Activated naive CD8-positive, alpha-beta T cell (primary cell): ENCODE measurements at regions not wholly inside any gene's neighbourhood (a gene's known extent, or its start where the extent isn't known, plus 50 kb on each side); places are given as distances from the start of the nearest gene placed in this dataset.
"Not testable (repeated sequence)": the region's sequence is repeated elsewhere in the genome, so short reads cannot be mapped to it uniquely, and the experiment has no call there.

Experiments
- H3K27ac Mint-ChIP-seq: one replicate; pipeline ENCODE4 v1.8.0; 2021; ENCODE audit warnings: mixed read lengths
- H3K27me3 Mint-ChIP-seq: one replicate; pipeline ENCODE4 v1.8.0; 2021; ENCODE audit warnings: mixed read lengths
- H3K36me3 Mint-ChIP-seq: one replicate; pipeline ENCODE4 v1.8.0; 2021; ENCODE audit warnings: mixed read lengths
- H3K4me1 Mint-ChIP-seq: one replicate; pipeline ENCODE4 v1.8.0; 2021; ENCODE audit warnings: low read depth, mixed read lengths
- H3K4me3 Mint-ChIP-seq: one replicate; pipeline ENCODE4 v1.8.0; 2021; ENCODE audit warnings: mild to moderate bottlenecking, mixed read lengths
- H3K9me3 Mint-ChIP-seq: one replicate; pipeline ENCODE4 v1.8.0; 2021; ENCODE audit warnings: low read depth, mixed read lengths

- Mint-ChIP-seq H3K9me3 (peaks cover 11% of the 10 kb centered on the region), H3K27ac (no peak overlapping the region), H3K27me3 (no peaks in the 10 kb centered on the region), H3K4me1 (no peaks in the 10 kb centered on the region), H3K4me3 (no peak overlapping the region), H3K36me3 (no peaks in the 10 kb centered on the region)
Observed at GRCh38 chr7:8809320-8809719, 375.9 kb downstream of the NXPH1 start.

DNA sequence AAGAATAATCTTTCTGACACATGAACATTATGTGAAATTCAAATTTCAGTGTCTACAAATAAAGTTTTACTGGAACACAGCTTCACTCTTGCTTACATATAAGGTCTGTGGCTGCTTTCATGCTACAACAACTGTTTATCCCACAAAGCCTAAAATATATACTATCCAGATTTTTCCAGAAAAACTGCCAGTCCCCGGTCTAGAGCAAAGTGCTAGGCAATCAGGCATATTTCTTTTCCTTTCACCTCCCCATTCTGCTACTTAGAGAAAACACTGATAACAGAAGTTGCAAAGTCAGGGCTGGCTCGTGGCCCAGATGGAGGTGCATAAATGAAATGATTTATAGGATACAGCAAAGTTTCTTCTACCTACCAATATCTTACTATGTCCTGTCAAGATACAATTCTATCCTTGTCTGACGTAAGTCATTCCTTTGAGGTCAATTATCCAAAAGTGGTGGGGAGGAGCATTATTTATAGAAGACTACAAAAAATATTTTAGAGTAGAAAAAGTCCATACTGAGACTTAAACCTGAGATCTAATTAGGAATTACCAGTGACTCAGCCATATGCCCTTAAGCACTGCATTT is 384.1 kb downstream of the NXPH1 start:
- no peak overlapping the region for H3K4me3 Mint-ChIP-seq
- H3K4me1 Mint-ChIP-seq = no peaks in the 10 kb centered on the region
- no peak overlapping the region for H3K27ac Mint-ChIP-seq
- H3K27me3 Mint-ChIP-seq = no peaks in the 10 kb centered on the region
- H3K36me3 Mint-ChIP-seq = no peaks in the 10 kb centered on the region
- peaks cover 4% of the 10 kb centered on the region for H3K9me3 Mint-ChIP-seq

- Mint-ChIP-seq H3K36me3 (no peaks in the 10 kb centered on the region), H3K4me3 (no peak overlapping the region), H3K9me3 (peaks cover 9% of the 10 kb centered on the region), H3K27ac (no peak overlapping the region), H3K27me3 (no peaks in the 10 kb centered on the region), H3K4me1 (no peaks in the 10 kb centered on the region)
Observed at GRCh38 chr7:8818406-8818805, 385.0 kb downstream of the NXPH1 start.

DNA sequence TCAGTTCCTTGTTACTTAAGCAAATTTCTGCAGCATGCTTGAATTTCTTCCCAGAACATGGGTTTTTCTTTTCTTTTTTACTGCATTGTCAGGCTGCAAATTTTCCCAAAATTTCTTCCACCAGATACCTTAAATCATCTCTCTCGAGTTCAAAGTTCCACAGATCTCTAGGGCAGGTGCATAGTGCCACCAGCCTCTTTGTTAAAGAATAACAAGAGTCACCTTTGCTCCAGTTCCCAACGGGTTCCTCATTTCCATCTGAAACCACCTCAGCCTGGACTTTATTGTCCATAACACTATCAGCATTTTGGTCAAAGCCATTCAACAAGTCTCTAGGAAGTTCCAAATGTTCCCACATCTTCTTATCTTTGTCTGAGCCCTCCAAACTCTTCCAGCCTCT is 389.2 kb downstream of the NXPH1 start:
- H3K9me3 Mint-ChIP-seq = peaks cover 9% of the 10 kb centered on the region
- H3K27ac Mint-ChIP-seq = no peak overlapping the region
- H3K36me3 Mint-ChIP-seq = no peaks in the 10 kb centered on the region
- H3K27me3 Mint-ChIP-seq = no peaks in the 10 kb centered on the region
- H3K4me3 Mint-ChIP-seq = no peak overlapping the region
- H3K4me1 Mint-ChIP-seq = no peaks in the 10 kb centered on the region

DNA sequence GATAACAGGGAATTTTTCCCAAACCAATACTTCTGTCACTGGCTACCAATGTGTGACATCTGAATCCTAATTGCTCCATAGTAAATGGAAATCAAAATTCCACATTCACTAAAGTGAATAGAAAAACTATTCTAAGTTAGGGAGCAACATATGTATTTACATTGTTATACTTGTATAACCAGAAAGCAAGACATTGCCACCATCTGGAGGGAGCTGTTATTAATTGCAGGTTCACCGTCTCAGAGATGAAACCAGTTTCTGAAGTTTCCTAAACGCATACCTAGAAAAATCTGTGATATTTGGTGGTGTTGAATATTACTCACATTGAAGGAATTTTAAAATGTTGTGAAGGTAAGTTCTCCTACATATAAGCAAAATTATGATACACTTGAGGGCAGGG is 390.1 kb downstream of the NXPH1 start:
- Mint-ChIP-seq H3K27ac (no peak overlapping the region), H3K27me3 (no peaks in the 10 kb centered on the region), H3K9me3 (peaks cover 14% of the 10 kb centered on the region), H3K36me3 (no peaks in the 10 kb centered on the region), H3K4me1 (no peaks in the 10 kb centered on the region), H3K4me3 (no peak overlapping the region)

GRCh38 chr7:8827329-8827728 is 393.9 kb downstream of the NXPH1 start:
- H3K27me3 Mint-ChIP-seq = no peaks in the 10 kb centered on the region
- H3K36me3 Mint-ChIP-seq = no peaks in the 10 kb centered on the region
- no peaks in the 10 kb centered on the region for H3K4me1 Mint-ChIP-seq
- H3K9me3 Mint-ChIP-seq = peaks cover 10% of the 10 kb centered on the region
- H3K27ac Mint-ChIP-seq = no peak overlapping the region
- H3K4me3 Mint-ChIP-seq = no peak overlapping the region

DNA sequence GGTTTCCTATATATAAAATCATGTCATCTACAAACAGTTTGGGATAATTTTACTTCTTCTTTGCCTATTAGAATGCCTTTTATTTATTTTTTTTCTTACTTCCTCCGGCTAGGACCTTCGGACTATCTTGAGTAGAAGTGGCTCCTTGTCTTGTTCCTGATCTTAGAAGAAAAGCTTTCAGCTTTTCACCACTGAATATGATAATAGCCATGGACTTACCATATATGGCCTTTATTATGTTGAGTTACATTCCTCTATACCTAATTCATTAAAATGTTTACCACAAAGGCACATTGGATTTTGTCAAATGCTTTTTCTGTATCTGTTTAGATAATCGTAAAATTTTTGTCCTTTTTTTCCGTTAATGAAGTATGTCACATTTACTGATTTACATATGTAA is 395.7 kb downstream of the NXPH1 start:
- Mint-ChIP-seq H3K4me1 (no peaks in the 10 kb centered on the region), H3K36me3 (no peaks in the 10 kb centered on the region), H3K4me3 (no peak overlapping the region), H3K27ac (no peak overlapping the region), H3K27me3 (no peaks in the 10 kb centered on the region), H3K9me3 (peaks cover 4% of the 10 kb centered on the region)

DNA sequence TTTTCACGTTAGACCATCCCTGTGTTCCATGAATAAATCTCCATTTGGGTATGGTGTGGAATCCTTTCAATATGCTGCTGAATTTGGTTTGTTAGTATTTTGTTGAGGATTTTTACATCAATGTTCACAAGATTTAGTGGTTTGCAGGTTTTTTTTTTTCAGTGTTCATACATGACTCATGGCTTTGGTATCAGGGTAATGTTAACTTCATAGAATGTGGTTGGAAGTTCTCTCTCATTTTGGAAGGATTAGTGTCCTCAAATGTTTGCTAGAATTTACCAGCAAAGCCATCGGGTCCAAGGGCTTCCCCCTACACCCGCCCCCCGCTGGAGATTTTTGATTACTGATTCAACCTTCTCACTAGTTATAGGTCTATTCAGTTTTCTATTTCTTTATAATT is 398.0 kb downstream of the NXPH1 start:
- Mint-ChIP-seq H3K9me3 (peaks cover 4% of the 10 kb centered on the region), H3K4me3 (no peak overlapping the region), H3K27ac (no peak overlapping the region), H3K27me3 (no peaks in the 10 kb centered on the region), H3K36me3 (no peaks in the 10 kb centered on the region), H3K4me1 (no peaks in the 10 kb centered on the region)

DNA sequence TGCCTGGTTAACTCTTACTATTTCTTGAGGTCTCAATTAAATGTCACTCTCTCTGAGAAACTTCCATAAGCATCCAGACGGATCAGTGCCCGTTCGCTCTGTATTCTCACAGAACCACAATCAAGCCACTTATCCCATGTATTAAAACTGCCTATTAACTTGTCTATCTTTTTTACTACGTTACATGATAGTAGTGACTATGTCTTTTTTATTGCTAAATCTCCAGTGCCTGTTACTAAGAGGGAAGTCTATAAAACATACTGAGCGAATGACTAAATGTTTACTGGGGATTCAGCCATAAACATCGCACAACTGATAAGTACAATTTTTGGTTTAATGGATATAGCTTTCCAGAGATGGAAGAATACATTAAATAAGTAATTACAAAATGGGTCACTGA is 399.9 kb downstream of the NXPH1 start:
- Mint-ChIP-seq H3K4me3 (no peak overlapping the region), H3K9me3 (no peaks in the 10 kb centered on the region), H3K36me3 (no peaks in the 10 kb centered on the region), H3K27me3 (no peaks in the 10 kb centered on the region), H3K27ac (no peak overlapping the region), H3K4me1 (no peaks in the 10 kb centered on the region)

DNA sequence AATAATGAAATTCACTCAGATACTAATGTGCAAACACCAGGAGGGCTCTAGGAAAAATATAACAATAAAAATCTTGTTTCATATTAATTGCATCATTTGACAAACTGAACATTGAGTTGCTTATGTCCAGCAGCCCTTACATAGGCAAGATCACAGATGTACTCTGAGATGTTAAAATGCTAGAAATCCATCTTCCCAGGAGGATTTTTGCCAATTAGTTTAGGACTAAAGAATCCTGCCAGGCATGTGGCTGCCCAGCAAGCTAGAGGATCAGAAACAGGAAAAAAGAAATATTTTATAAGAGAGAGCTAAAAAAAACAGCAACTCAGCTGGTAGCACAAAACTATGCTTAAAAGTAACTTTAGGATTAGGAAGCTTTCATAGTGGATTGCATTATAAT is 407.8 kb downstream of the NXPH1 start:
- H3K36me3 Mint-ChIP-seq = no peaks in the 10 kb centered on the region
- no peak overlapping the region for H3K4me3 Mint-ChIP-seq
- H3K4me1 Mint-ChIP-seq = no peaks in the 10 kb centered on the region
- no peaks in the 10 kb centered on the region for H3K9me3 Mint-ChIP-seq
- no peak overlapping the region for H3K27ac Mint-ChIP-seq
- no peaks in the 10 kb centered on the region for H3K27me3 Mint-ChIP-seq

GRCh38 chr7:8871716-8872115 is 438.3 kb downstream of the NXPH1 start:
- Mint-ChIP-seq H3K27me3 (no peaks in the 10 kb centered on the region), H3K9me3 (peaks cover 3% of the 10 kb centered on the region), H3K36me3 (no peaks in the 10 kb centered on the region), H3K4me3 (no peak overlapping the region), H3K4me1 (no peaks in the 10 kb centered on the region), H3K27ac (no peak overlapping the region)

DNA sequence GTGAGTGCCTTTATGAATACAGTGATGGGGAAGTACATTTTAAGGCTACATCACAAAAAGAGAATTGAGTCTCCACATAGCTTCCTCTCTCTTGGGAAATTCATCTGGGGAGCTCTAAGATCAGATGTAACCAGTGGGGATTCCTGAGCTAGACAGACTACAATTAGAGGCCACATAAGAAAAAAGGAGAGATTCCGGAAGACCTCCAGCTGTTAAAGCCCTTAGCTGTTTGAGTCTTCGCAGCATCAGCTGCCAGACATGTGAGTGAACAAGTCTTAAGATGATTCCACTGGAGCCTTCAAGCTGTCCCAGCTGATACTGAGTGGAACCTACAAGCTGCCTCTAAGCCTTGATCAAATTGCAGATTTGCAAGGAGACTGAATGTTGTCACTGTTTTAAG is 448.5 kb downstream of the NXPH1 start:
- Mint-ChIP-seq H3K9me3 (peaks cover 9% of the 10 kb centered on the region), H3K4me1 (no peaks in the 10 kb centered on the region)

GRCh38 chr7:8885480-8886000 is 452.1 kb downstream of the NXPH1 start:
- peaks cover 9% of the 10 kb centered on the region for H3K9me3 Mint-ChIP-seq
- no peak overlapping the region for H3K27ac Mint-ChIP-seq
- no peaks in the 10 kb centered on the region for H3K4me1 Mint-ChIP-seq
- H3K4me3 Mint-ChIP-seq = no peak overlapping the region
- no peaks in the 10 kb centered on the region for H3K27me3 Mint-ChIP-seq
- no peaks in the 10 kb centered on the region for H3K36me3 Mint-ChIP-seq

More for the DNA sequence above, 448.5 kb downstream of the NXPH1 start:
- Mint-ChIP-seq H3K27ac (no peak overlapping the region), H3K27me3 (no peaks in the 10 kb centered on the region), H3K4me3 (no peak overlapping the region), H3K36me3 (no peaks in the 10 kb centered on the region)

GRCh38 chr7:8890346-8890745 is 456.9 kb downstream of the NXPH1 start:
- H3K27me3 Mint-ChIP-seq, H3K27ac Mint-ChIP-seq, H3K36me3 Mint-ChIP-seq, H3K4me1 Mint-ChIP-seq, H3K4me3 Mint-ChIP-seq, H3K9me3 Mint-ChIP-seq: not testable (repeated sequence)

DNA sequence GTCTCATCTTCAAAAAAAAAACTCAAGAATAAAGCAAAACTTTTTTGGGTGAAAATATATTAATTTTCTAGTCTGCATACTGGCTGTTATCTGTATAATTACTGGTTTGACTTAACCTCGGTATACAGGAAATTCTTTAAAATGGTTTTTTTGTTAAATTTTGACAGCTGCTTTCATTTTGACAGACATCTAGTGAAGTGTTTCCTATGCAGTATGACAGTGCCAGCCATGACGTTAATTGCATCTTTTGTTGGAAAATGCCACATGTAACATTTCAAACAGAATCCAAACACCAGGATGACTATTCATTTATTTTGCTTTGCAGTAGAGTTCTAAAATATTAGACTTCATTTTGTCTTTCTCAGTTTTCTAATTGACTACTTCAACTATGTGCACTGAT is 460.4 kb downstream of the NXPH1 start:
- Mint-ChIP-seq H3K36me3 (no peaks in the 10 kb centered on the region), H3K27ac (no peak overlapping the region), H3K4me3 (no peak overlapping the region), H3K27me3 (no peaks in the 10 kb centered on the region), H3K9me3 (peaks cover 9% of the 10 kb centered on the region), H3K4me1 (no peaks in the 10 kb centered on the region)

GRCh38 chr7:8906396-8907075 is 473.1 kb downstream of the NXPH1 start:
- Mint-ChIP-seq H3K27ac (no peak overlapping the region), H3K9me3 (no peaks in the 10 kb centered on the region), H3K4me1 (no peaks in the 10 kb centered on the region), H3K36me3 (no peaks in the 10 kb centered on the region), H3K27me3 (no peaks in the 10 kb centered on the region), H3K4me3 (no peak overlapping the region)
